ENCODE measurements at regions not wholly inside any gene's neighbourhood (a gene's known extent, or its start where the extent isn't known, plus 50 kb on each side); places are given as distances from the start of the nearest gene placed in this dataset.

GRCh38 chr5:40396317-40396716 lies 283.4 kb upstream of the PTGER4 start:
- Histone ChIP-seq H3K27ac (ENCODE audit: insufficient read length, low read depth, low read length) (no peak overlapping the region), H3K18ac (ENCODE audit: insufficient read length, low read depth, low read length) (no peak overlapping the region), H3K4me1 (ENCODE audit: insufficient read depth, low read length) (no peaks in the 10 kb centered on the region), H2AK5ac (ENCODE audit: insufficient read length, low read length) (no peak overlapping the region), H3K4me2 (ENCODE audit: insufficient read depth, insufficient read length, low read length) (no peak overlapping the region), H3K23ac (ENCODE audit: insufficient read length, low read depth, low read length) (no peak overlapping the region), H3K79me1 (ENCODE audit: insufficient read depth, low read depth, low read length, poor library complexity, severe bottlenecking) (no peaks in the 10 kb centered on the region), H2BK15ac (ENCODE audit: low read depth, low read length) (no peak overlapping the region), H2AFZ (ENCODE audit: low read length) (no peak overlapping the region), H3K56ac (ENCODE audit: insufficient read length, low read depth, low read length) (no peak overlapping the region), H3K4ac (ENCODE audit: low read depth, low read length) (no peak overlapping the region), H3K14ac (ENCODE audit: insufficient read depth, low read length) (no peak overlapping the region), H2BK5ac (ENCODE audit: insufficient read length, low read length) (no peak overlapping the region), H4K8ac (replicated peaks; ENCODE audit: insufficient read length, low read depth, low read length) (no peak overlapping the region), H4K5ac (ENCODE audit: insufficient read length, low read depth, low read length) (no peak overlapping the region), H2BK120ac (ENCODE audit: low read depth, low read length, poor library complexity, severe bottlenecking) (no peak overlapping the region), H4K20me1 (ENCODE audit: control insufficient read depth, insufficient read depth, insufficient read length) (no peaks in the 10 kb centered on the region), H3T11ph (ENCODE audit: low read length) (no peak overlapping the region), H4K91ac (ENCODE audit: insufficient read length, low read depth, low read length) (no peak overlapping the region), H3K23me2 (ENCODE audit: insufficient read length, low read depth, low read length, poor library complexity, severe bottlenecking) (no peaks in the 10 kb centered on the region), H3K27me3 (ENCODE audit: insufficient read depth, low read length) (no peaks in the 10 kb centered on the region), H3K9me3 (ENCODE audit: control insufficient read depth, low read depth, low read length) (no peaks in the 10 kb centered on the region), H2BK20ac (ENCODE audit: low read depth, low read length, poor library complexity, severe bottlenecking) (no peak overlapping the region), H3K79me2 (ENCODE audit: insufficient read depth, low read length) (no peaks in the 10 kb centered on the region), H3K9ac (ENCODE audit: extremely low read depth, insufficient read length, low read length) (no peak overlapping the region), H2BK12ac (ENCODE audit: insufficient read length, low read depth, low read length) (no peak overlapping the region)
- WGBS (ENCODE audit: extremely low coverage, insufficient read length, low lambda C conversion rate) = no CpG with 5 or more reads among the region's 1 CpG
- TF ChIP-seq CTCF (conservative IDR thresholded peaks at IDR 0.05) = no peak
- no peaks in the 10 kb centered on the region for H3K4me1 Mint-ChIP-seq
- no peak overlapping the region for H3K27ac Mint-ChIP-seq
- no peak for DNase-seq
- H3K27me3 Mint-ChIP-seq (ENCODE audit: low read depth) = no peaks in the 10 kb centered on the region
- H3K9me3 Mint-ChIP-seq = no peaks in the 10 kb centered on the region
- H3K36me3 Mint-ChIP-seq (ENCODE audit: insufficient read depth in 1 of 3, low read depth in 3 of 3) = no peaks in the 10 kb centered on the region
- H3K4me3 Mint-ChIP-seq = no peak overlapping the region

All from H9 (cell line).